NCI-H2029 treated with DMSO at 0.1 percent for 48 hours (cell line): ENCODE measurements at regions not wholly inside any gene's neighbourhood (a gene's known extent, or its start where the extent isn't known, plus 50 kb on each side); places are given as distances from the start of the nearest gene placed in this dataset.
A peak's percentile ranks its signal among the peaks of the same experiment; 100 is the strongest.

ENCODE experiments used
- DNase-seq: peaks from one replicate; lab custom pipeline; 2025; lab: John Stamatoyannopoulos, UW

- DNase-seq, result no peak
Measured at GRCh38 chr18:5640939-5641338, 97.1 kb upstream of the EPB41L3 start.

GRCh38 chr18:5639131-5639530 is 95.3 kb upstream of the EPB41L3 start:
- no peak for DNase-seq

DNA sequence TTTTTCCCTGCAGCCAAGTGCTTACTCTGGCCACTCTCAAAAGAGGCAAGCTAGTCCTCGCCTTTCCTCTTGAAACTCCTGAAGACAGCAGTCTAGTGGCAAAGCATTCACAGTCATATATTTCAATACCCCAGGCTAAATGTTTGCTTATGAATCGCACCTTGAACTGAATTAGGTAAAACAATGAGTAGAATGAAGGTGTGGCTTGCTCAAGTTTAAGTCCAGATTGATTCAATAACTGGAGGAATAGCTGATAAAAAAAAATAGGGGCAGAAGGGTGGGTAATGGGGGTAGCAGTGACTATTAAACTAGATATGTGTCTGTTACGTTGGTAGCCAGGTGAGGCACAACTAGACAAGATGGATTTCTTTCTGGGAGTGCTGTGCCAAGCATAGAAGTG is 88.2 kb upstream of the EPB41L3 start:
- DNase-seq, result no peak

GRCh38 chr18:5630900-5631413 is 87.2 kb upstream of the EPB41L3 start:
- no peak for DNase-seq

GRCh38 chr18:5630057-5630899 is 86.5 kb upstream of the EPB41L3 start:
- peak; percentile 41 for DNase-seq

DNA sequence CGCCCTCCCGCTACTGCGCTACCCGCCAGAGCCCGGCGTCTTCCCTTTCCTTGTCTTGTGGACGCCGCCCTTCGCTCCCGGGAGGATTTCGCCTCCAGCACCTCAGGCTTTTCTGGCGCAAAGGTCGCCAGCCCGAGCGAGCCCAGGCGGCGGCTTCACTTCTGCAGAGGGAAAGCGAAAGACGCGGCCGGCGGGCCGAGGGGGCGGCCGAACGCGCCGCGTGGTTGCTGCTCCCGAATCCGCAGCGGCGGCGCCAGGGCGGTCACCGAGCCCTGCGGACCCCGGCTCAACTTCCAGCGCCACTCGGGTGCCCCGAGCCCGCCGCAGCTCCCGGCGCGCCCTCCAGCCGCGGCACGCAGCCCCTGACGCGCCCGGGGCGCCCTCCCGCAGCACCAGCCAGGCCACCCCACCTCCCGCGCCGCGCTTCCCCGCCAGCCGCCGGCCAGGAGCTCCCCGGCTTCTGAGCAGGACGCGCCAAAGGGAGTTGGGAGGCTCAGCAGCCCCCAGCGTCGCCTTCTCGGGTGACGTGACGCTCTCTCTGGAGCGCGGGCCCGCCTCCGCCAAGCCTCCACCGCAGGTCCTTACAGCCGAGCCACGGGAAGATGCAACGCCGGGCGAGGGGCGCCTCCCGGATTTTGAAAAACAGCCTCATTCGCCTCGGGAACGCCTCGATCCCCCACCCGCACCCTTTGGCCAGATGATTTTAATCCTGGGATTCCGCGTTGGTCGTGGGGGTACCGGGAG is 84.9 kb upstream of the EPB41L3 start:
- no peak for DNase-seq

DNA sequence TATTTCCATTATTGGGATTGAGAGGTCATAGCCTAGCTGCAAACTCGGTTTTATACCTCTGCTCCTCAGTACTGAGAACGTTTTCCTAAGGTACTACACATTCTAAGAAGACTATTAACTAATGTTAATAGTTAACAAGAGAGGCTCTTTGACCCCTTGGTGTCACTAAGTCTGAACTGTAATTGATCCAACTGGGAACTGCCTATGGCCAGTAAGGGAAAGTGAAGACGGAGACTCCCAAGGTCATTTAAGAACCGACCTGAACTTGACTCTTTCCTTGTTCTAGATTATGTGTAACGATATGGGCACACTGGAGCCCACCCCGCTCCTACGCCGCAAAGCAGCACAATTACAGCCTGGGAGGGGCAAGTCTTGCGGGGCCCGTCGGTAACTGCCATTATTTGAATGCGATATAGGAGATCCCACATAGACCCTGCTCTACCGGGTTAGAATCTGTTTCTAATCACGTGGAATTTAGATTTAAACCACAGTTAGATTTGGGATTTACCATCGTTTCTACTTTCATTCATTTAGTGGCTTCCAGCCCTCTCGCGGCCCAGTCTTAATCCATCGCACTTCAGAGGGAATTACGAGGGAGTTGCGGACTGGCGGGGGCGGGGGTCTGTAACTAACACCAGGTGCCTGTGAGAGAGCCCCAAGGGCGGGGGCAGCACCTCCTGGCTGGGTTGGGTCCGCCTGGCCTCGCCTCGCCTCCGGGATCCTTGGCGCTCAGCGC is 84.1 kb upstream of the EPB41L3 start:
- DNase-seq, result no peak

DNA sequence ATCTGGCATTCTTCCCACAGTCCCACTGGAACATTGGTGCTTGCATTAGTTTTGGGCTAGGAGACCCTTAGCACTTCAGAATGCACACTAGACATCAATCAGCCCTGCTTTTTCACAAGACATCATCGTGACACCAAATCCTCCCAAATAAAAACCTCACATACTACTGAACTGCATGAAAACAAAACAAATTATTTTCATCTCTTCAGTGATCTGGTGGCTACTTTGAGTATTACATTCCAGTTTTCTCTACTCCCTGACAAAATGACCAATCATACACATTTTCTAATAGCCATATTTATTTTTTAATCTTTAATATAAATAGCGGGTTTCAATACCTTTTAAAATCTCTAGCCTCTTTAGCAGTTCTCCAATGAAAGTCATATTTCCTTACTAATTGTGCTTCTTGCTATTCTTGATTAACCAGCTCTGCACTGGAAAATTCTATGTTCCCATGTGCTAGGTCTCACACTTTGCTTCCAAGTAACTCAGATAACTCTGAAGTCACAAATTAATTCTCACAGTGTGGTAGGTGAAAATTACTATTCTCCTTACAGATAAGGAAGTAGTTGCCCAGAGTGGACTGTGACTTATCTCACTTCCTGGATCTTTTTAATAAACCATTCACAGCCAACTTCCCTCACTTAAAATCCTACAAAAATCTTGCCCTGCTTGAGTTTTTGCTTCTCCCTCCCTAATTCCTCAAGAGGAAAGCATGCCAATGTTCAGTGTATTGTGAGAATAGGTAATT is 82.5 kb upstream of the EPB41L3 start:
- DNase-seq, result no peak

DNA sequence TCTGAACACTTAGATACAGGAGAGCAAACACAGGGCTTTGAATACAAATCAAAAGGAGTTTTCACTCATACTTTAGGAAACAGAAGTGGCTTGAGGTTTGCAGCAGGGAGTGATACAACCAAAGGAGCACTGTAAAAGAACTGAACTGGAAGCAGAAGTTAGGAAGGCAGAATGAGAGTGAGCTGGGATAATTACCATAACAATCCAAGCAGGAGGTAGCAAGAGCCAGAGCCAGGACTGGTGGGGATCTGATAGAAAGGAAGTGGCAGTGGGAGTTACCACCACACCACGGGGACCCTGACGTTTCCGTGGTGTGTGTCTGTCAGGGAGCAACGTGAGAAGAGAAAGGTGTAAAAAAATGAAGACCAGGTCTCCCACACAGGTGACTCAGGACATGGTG is 81.3 kb upstream of the EPB41L3 start:
- no peak for DNase-seq

GRCh38 chr18:5622905-5623304 is 79.1 kb upstream of the EPB41L3 start:
- DNase-seq, result no peak

DNA sequence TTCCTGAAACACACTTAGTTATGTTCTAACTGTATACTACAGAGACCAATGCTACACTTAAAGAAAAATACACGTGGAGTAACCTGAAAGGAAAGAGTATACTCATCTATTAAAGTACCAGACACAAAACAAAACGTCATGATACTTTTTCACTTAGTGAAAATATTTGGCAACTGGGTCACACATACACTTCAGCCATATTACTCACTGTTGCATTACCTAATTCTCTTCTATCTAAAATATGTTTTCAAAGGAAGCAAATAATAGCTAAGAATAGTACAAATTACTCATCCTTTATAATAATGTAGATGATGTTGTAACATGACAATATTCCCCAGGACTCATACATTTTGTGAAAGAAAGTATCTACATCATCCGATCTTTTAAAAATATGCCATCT is 76.5 kb upstream of the EPB41L3 start:
- DNase-seq, result no peak

GRCh38 chr18:5619376-5619775 is 75.6 kb upstream of the EPB41L3 start:
- DNase-seq, result no peak

DNA sequence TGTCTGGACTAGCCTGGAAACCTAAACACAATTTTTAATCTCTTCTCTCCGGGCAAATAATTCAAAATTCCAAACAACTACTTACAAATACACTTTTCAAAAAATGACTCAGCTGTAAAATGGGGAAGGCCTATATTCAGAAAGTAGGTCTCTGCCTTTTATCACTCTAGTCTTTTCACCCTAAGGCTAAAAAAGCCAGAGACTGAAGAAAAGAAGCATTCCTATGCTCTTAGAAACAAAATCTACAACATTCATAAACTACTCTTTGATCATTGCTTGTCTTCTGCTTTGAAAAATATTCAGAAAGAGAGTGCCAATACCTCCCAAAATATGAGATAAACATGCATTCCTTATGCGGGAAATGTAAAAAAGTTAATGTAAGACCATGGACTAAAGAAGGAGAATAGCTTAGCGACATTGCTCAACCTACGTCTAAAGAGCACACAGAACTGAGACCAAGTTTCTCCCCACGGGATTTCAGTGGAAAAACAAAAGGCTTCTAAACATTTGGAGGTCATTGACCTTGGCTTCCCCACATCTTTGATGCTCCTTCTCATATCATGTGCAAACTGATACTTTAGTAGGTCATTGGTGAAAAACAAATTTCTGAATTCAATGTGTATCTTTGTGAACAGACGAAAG is 74.4 kb upstream of the EPB41L3 start:
- DNase-seq, result no peak

DNA sequence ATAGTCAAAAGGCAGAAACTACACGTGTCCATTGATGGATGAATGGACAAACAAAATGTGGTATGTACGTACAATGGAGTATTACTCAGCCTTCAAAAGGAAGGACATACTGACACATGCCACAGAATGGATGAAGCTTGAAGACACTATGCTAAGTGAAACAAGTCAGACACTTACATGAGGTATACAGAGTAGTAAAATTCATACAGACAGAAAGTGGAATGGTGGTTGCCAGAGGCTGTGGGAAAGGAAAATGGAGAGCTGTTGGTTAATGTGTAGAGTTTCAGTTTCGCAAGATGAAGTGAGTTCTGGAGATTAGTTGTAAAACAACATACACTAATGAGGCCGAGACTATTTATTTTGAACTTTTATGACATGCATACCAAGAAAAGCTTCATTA is 67.4 kb upstream of the EPB41L3 start:
- no peak for DNase-seq

- DNase-seq, result no peak
Measured at GRCh38 chr18:5608846-5609245, 65.0 kb upstream of the EPB41L3 start.

- DNase-seq, result no peak
Measured at GRCh38 chr18:5606951-5607350, 63.2 kb upstream of the EPB41L3 start.

- DNase-seq, result no peak
Measured at GRCh38 chr18:5604778-5605177, 61.0 kb upstream of the EPB41L3 start.

GRCh38 chr18:5603153-5603552 is 59.4 kb upstream of the EPB41L3 start:
- no peak for DNase-seq

DNA sequence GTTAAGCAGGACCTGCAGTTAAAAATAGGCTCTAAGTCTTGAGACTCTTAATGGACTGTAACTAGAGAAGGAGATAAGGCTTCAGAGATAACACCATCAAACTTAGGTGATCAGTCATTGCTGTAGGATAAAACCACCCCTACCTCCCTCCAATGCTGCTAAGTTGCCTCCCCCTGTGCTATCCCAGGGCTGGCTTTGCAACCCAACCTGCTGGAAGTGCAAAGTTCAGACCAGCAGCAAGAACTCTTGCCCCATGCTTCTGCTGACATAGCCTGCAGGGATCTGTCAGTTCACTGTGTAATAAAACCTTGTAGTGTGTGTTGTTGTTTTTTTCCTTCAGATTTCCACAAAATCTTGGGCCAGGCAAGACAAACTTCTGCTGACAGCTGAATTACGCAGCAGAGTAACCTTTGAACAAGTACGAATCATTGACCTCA is 57.4 kb upstream of the EPB41L3 start:
- no peak for DNase-seq

DNA sequence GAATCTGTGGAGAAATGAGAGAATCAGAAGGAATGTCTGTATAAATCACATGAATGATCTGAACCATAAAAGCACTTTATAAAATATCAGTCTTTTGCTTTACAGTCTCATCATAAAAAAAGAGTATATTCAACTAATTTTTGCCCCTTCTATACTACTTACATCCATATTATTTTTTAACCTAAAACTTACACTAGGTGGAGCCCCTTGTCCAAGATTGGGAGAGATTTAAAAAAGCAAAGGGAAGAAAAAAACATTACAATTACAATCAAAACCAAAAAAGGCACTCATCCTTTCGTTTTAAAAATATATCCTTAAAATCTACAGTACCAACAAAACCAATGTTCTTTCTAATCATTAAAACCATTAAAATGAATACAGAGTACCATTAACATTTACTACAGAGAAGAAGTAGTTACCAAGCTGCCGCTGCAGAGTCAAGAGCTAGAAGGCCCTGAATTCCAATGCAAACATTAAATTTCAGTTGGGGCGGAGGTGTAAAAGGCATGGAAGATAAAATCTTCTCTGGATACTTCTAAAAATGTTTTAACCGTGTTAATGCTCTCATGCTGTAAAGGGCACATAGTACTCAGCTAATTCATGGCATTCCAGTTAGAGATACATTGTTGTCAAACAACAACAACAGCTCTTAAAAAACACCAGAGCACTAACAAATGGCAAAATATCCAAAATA is 56.7 kb upstream of the EPB41L3 start:
- DNase-seq, result peak; percentile 8

DNA sequence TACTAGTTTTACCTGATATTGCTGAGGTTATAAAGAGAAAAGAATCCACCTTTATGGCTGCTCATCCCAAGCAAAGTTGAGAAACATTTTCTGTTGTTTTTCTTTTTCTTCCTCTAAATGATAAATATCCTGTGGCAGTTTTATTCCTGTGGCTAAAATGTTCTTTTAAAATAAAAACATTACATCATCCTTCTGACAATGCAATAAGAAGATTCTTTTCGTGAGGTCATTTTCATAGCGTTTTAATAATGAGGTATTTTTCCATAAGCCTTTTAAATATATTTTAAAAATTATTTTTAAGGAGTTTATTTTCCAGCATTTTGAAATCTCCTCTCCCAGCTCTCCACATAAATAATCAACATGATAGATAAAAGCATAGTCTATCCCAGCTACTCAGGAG is 52.8 kb upstream of the EPB41L3 start:
- DNase-seq, result no peak
